GM18517 (cell line): ENCODE measurements at regions not wholly inside any gene's neighbourhood (a gene's known extent, or its start where the extent isn't known, plus 50 kb on each side); places are given as distances from the start of the nearest gene placed in this dataset.

Experiments used
- ATAC-seq: cut with Tn5 transposase; IDR thresholded peaks from one replicate; pipeline ENCODE4 v1.9.1; 2021; ENCODE audit warnings: mild to moderate bottlenecking, moderate library complexity; ENCODE audit not compliant: unreplicated experiment

GRCh38 chr10:125460326-125460725 is 222.6 kb downstream of the TEX36 start:
- no peak for ATAC-seq

- no peak for ATAC-seq
Observed at GRCh38 chr10:125457406-125457805, 225.6 kb downstream of the TEX36 start.

GRCh38 chr10:125455855-125456254 is 227.1 kb downstream of the TEX36 start:
- ATAC-seq = no peak

- ATAC-seq = no peak
Observed at GRCh38 chr10:125455431-125455830, 227.5 kb downstream of the TEX36 start.

GRCh38 chr10:125451319-125451718 is 231.6 kb downstream of the TEX36 start:
- ATAC-seq = no peak

GRCh38 chr10:125450218-125450617 is 232.7 kb downstream of the TEX36 start:
- no peak for ATAC-seq

- no peak for ATAC-seq
Observed at GRCh38 chr10:125449571-125449970, 233.4 kb downstream of the TEX36 start.

- no peak for ATAC-seq
Observed at GRCh38 chr10:125448596-125448995, 234.4 kb downstream of the TEX36 start.

- ATAC-seq = no peak
Observed at GRCh38 chr10:125444790-125445189, 238.2 kb downstream of the TEX36 start.

GRCh38 chr10:125442856-125443540 is 240.0 kb downstream of the TEX36 start:
- no peak for ATAC-seq

- ATAC-seq = no peak
Observed at GRCh38 chr10:125441151-125441550, 241.8 kb downstream of the TEX36 start.

GRCh38 chr10:125431149-125431548 is 251.8 kb downstream of the TEX36 start:
- no peak for ATAC-seq

GRCh38 chr10:125428054-125428453 is 254.9 kb downstream of the TEX36 start:
- no peak for ATAC-seq

- no peak for ATAC-seq
Observed at GRCh38 chr10:125424191-125424847, 258.6 kb downstream of the TEX36 start.

GRCh38 chr10:125423569-125423968 is 259.4 kb downstream of the TEX36 start:
- ATAC-seq = no peak

GRCh38 chr10:125419831-125420230 is 259.5 kb upstream of the CTBP2 start:
- no peak for ATAC-seq

- no peak for ATAC-seq
Observed at GRCh38 chr10:125419146-125419545, 258.8 kb upstream of the CTBP2 start.

- no peak for ATAC-seq
Observed at GRCh38 chr10:125417605-125418004, 257.2 kb upstream of the CTBP2 start.

- ATAC-seq = no peak
Observed at GRCh38 chr10:125415964-125416363, 255.6 kb upstream of the CTBP2 start.

GRCh38 chr10:125415006-125415633 is 254.8 kb upstream of the CTBP2 start:
- ATAC-seq = no peak

GRCh38 chr10:125411724-125412123 is 251.4 kb upstream of the CTBP2 start:
- ATAC-seq = no peak

- ATAC-seq = no peak
Observed at GRCh38 chr10:125409756-125410155, 249.4 kb upstream of the CTBP2 start.
